ENCODE measurements at regions not wholly inside any gene's neighbourhood (a gene's known extent, or its start where the extent isn't known, plus 50 kb on each side); places are given as distances from the start of the nearest gene placed in this dataset.

DNA sequence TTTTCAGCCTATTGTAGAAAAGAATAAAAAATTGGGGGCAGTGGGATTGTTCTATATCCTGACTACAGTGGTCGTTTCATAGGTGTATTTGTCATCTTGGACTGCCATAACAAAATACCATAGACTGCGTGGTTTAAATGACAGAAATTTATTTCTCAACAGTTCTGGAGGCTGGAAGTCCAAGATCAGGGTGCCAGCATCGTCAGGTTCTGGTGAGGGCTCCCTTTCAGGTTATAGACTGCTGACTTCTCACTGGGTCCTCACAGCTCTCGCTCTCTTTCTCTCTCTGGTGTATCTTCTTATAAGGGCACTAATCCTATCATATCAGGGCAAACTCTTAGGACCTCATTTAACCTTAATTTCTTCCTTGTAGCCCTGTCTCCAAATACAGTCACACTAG lies 356.7 kb upstream of the TRPC7 start:
- no peak overlapping the region for H3K14ac ChIP-seq (replicated peaks; ENCODE audit: low read depth, low read length)
- H4K20me1 ChIP-seq (ENCODE audit: insufficient read depth, low read length), result no peaks in the 10 kb centered on the region
- no peaks in the 10 kb centered on the region for H3K27me3 ChIP-seq (ENCODE audit: control insufficient read depth, insufficient read depth, low read length)
- no peak overlapping the region for H4K8ac ChIP-seq (ENCODE audit: low read depth in 2 of 2, low read length in 2 of 2)
- no peaks in the 10 kb centered on the region for H3K9me1 ChIP-seq (ENCODE audit: insufficient read depth, low read length)
- ATAC-seq (ENCODE audit: low read depth), result no peak
- no TSS peak for BruUV-seq (replicated peaks)
- in situ Hi-C loops (cut with MboI; ENCODE audit: low sequenced_read_pairs) (no loop called here), dilution Hi-C loops (cut with HindIII; ENCODE audit: low sequenced_read_pairs, unreplicated experiment) (no loop called here), intact Hi-C loops (cut with micrococcal nuclease) (no loop called here)
- CTCF ChIA-PET, result no interaction called here
- H4K5ac ChIP-seq (ENCODE audit: low read depth, low read length), result no peak overlapping the region
- no peak for TF ChIP-seq MAFK (IDR thresholded peaks at IDR 0.05; ENCODE audit: low read depth, low read length)
- TF ChIP-seq CEBPB (IDR thresholded peaks at IDR 0.05; ENCODE audit: low read depth, low read length), result no peak
- no peak for TF ChIP-seq RAD21 (IDR thresholded peaks at IDR 0.05; ENCODE audit: low read length)
- TF ChIP-seq, protein P1, sequence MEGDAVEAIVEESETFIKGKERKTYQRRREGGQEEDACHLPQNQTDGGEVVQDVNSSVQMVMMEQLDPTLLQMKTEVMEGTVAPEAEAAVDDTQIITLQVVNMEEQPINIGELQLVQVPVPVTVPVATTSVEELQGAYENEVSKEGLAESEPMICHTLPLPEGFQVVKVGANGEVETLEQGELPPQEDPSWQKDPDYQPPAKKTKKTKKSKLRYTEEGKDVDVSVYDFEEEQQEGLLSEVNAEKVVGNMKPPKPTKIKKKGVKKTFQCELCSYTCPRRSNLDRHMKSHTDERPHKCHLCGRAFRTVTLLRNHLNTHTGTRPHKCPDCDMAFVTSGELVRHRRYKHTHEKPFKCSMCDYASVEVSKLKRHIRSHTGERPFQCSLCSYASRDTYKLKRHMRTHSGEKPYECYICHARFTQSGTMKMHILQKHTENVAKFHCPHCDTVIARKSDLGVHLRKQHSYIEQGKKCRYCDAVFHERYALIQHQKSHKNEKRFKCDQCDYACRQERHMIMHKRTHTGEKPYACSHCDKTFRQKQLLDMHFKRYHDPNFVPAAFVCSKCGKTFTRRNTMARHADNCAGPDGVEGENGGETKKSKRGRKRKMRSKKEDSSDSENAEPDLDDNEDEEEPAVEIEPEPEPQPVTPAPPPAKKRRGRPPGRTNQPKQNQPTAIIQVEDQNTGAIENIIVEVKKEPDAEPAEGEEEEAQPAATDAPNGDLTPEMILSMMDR (conservative IDR thresholded peaks at IDR 0.05; ENCODE audit: low read depth, low read length), result no peak
- TF ChIP-seq RCOR1 (IDR thresholded peaks at IDR 0.05; ENCODE audit: insufficient replicate concordance, low read length), result no peak
- no peak for TF ChIP-seq RFX5 (IDR thresholded peaks at IDR 0.05; ENCODE audit: low read depth, low read length)
- TF ChIP-seq FOS (IDR thresholded peaks at IDR 0.05; ENCODE audit: low read depth, low read length), result no peak
- no peak for TF ChIP-seq NFE2L2 (IDR thresholded peaks at IDR 0.05; ENCODE audit: low read depth, low read length)
- TF ChIP-seq MAZ (IDR thresholded peaks at IDR 0.05; ENCODE audit: borderline replicate concordance, low read depth, low read length), result no peak
- TF ChIP-seq, protein P2, sequence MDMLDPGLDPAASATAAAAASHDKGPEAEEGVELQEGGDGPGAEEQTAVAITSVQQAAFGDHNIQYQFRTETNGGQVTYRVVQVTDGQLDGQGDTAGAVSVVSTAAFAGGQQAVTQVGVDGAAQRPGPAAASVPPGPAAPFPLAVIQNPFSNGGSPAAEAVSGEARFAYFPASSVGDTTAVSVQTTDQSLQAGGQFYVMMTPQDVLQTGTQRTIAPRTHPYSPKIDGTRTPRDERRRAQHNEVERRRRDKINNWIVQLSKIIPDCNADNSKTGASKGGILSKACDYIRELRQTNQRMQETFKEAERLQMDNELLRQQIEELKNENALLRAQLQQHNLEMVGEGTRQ (IDR thresholded peaks at IDR 0.05; ENCODE audit: low read depth, low read length), result no peak
- TF ChIP-seq SMC3 (IDR thresholded peaks at IDR 0.05; ENCODE audit: low read depth, low read length), result no peak
- no peak for TF ChIP-seq CHD1 (IDR thresholded peaks at IDR 0.05; ENCODE audit: low read depth, low read length)
- no peak for TF ChIP-seq POLR2A (IDR thresholded peaks at IDR 0.05; ENCODE audit: low read depth, low read length)
- no peak for TF ChIP-seq BHLHE40 (IDR thresholded peaks at IDR 0.05; ENCODE audit: low read depth, low read length)
- no peak for TF ChIP-seq MXI1 (IDR thresholded peaks at IDR 0.05; ENCODE audit: borderline replicate concordance, low read depth, low read length)
- TF ChIP-seq, protein P3, sequence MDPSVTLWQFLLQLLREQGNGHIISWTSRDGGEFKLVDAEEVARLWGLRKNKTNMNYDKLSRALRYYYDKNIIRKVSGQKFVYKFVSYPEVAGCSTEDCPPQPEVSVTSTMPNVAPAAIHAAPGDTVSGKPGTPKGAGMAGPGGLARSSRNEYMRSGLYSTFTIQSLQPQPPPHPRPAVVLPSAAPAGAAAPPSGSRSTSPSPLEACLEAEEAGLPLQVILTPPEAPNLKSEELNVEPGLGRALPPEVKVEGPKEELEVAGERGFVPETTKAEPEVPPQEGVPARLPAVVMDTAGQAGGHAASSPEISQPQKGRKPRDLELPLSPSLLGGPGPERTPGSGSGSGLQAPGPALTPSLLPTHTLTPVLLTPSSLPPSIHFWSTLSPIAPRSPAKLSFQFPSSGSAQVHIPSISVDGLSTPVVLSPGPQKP (IDR thresholded peaks at IDR 0.05; ENCODE audit: borderline replicate concordance, low read depth, low read length), result no peak
- H3K4ac ChIP-seq (ENCODE audit: low read depth, low read length), result no peak overlapping the region
- DNase-seq, result no peak
- no peak overlapping the region for H3K4me3 ChIP-seq (ENCODE audit: insufficient read depth, low read depth, low read length)
- no peaks in the 10 kb centered on the region for H3K4me1 ChIP-seq (ENCODE audit: control insufficient read depth, insufficient read depth, low read length)
- 31% methylated on average over 3 of the region's 4 CpGs; no CpG with 5 or more reads in 1 of the 2 experiments for WGBS, 2 experiments (ENCODE audit: extremely low coverage in 2 of 2, insufficient read length in 1 of 2)
- POLR2A ChIA-PET (ENCODE audit: unreplicated experiment), result no interaction called here
- no peak overlapping the region for H2BK15ac ChIP-seq (ENCODE audit: low read depth, low read length)
- H3K56ac ChIP-seq (ENCODE audit: extremely low read depth, insufficient read depth, low read length), result no peak overlapping the region
- no peak overlapping the region for H2AK5ac ChIP-seq (ENCODE audit: low read depth, low read length)
- no peak overlapping the region for H2BK120ac ChIP-seq (ENCODE audit: low read depth, low read length)
- H2BK5ac ChIP-seq (ENCODE audit: low read depth, low read length, poor library complexity, severe bottlenecking), result no peak overlapping the region
- no peak overlapping the region for H3K4me2 ChIP-seq (ENCODE audit: low read depth, low read length)
- H3K18ac ChIP-seq (ENCODE audit: low read depth, low read length), result no peak overlapping the region
- H4K91ac ChIP-seq (ENCODE audit: insufficient read depth, low read depth, low read length), result no peak overlapping the region
- H3K9me3 ChIP-seq (ENCODE audit: control insufficient read depth, insufficient read depth, low read length), result peaks cover 7% of the 10 kb centered on the region; the same call in 1 of the 2 replicates
- H3K36me3 ChIP-seq (ENCODE audit: control insufficient read depth, insufficient read depth, low read length), result no peaks in the 10 kb centered on the region
- no peak overlapping the region for H2AK9ac ChIP-seq (replicated peaks; ENCODE audit: low read depth, low read length, poor library complexity)
- no peak overlapping the region for H3K23ac ChIP-seq (ENCODE audit: low read depth, low read length)
- H3K9ac ChIP-seq (ENCODE audit: low read depth, low read length), result no peak overlapping the region
- no peak overlapping the region for H3K27ac ChIP-seq (ENCODE audit: insufficient read depth, low read length)
- H2BK20ac ChIP-seq (ENCODE audit: low read depth, low read length), result no peak overlapping the region
- H3K79me1 ChIP-seq (ENCODE audit: low read depth in 1 of 2, low read length in 2 of 2), result no peaks in the 10 kb centered on the region
- H2AFZ ChIP-seq (replicated peaks; ENCODE audit: low read length, poor library complexity), result no peak overlapping the region

All from IMR-90 (cell line).